Tibial artery (tissue), 4 donors: ENCODE measurements at regions not wholly inside any gene's neighbourhood (a gene's known extent, or its start where the extent isn't known, plus 50 kb on each side); places are given as distances from the start of the nearest gene placed in this dataset.

ENCODE experiments used
- DNase-seq, 2 donors: peaks; one replicate each; pipeline ENCODE4 v3.0.0-alpha.2; 2019
- H3K27ac ChIP-seq, 2 donors: fragments of 200-600 bp; sonication (generic) in 1 of 2; 1 replicate in 1 of 2; 2 replicates in 1 of 2; pipeline ENCODE4 v1.5.1; 2018 to 2019; ENCODE audit warnings: mild to moderate bottlenecking in 1 of 2
- H3K27me3 ChIP-seq, 2 donors: fragments of 200-600 bp; sonication (generic) in 1 of 2; one replicate each; pipeline versions ENCODE4 v1.5.1 to v1.6.0; 2016 to 2019
- H3K36me3 ChIP-seq, 3 donors: fragments of 200-600 bp; sonication (generic) in 2 of 3; one replicate each; pipeline ENCODE4 v1.5.1; 2016 to 2019; ENCODE audit warnings: mild to moderate bottlenecking in 2 of 3
- H3K4me1 ChIP-seq, 4 donors: fragments of 200-600 bp; sonication (generic) in 2 of 4; 1 replicate in 3 of 4; 2 replicates in 1 of 4; pipeline ENCODE4 v1.5.1; 2016 to 2019
- H3K4me3 ChIP-seq, 2 donors: fragments of 200-600 bp; sonication (generic) in 1 of 2; 1 replicate in 1 of 2; 2 replicates in 1 of 2; pipeline ENCODE4 v1.5.1; 2018 to 2019; ENCODE audit warnings: mild to moderate bottlenecking in 2 of 2
- H3K9me3 ChIP-seq, 3 donors: fragments of 200-600 bp; sonication (generic) in 1 of 3; one replicate each; pipeline ENCODE4 v1.5.1; 2016 to 2019
- intact Hi-C: fragments of 100-400 bp; cut with DNase I; formaldehyde crosslinking; loops from one replicate; pipeline ENCODE4 v1.15.0; 2023; ENCODE audit warnings: low total_unique reads
- TF ChIP-seq, protein P1 (sequence below), 2 experiments: fragments of 200-600 bp in 1 of 2; fragments of 450-650 bp in 1 of 2; IDR thresholded peaks; one replicate each; pipeline ENCODE4 v1.5.1; 2017 to 2019; ENCODE audit warnings: antibody characterized with exemption in 2 of 2, mild to moderate bottlenecking in 1 of 2, moderate library complexity in 1 of 2

GRCh38 chr1:189567890-189568289 lies 909.8 kb downstream of the BRINP3 start:
- intact Hi-C loops: no loop called here
- no peaks in the 10 kb centered on the region for H3K27me3 ChIP-seq
- TF ChIP-seq, protein P1, sequence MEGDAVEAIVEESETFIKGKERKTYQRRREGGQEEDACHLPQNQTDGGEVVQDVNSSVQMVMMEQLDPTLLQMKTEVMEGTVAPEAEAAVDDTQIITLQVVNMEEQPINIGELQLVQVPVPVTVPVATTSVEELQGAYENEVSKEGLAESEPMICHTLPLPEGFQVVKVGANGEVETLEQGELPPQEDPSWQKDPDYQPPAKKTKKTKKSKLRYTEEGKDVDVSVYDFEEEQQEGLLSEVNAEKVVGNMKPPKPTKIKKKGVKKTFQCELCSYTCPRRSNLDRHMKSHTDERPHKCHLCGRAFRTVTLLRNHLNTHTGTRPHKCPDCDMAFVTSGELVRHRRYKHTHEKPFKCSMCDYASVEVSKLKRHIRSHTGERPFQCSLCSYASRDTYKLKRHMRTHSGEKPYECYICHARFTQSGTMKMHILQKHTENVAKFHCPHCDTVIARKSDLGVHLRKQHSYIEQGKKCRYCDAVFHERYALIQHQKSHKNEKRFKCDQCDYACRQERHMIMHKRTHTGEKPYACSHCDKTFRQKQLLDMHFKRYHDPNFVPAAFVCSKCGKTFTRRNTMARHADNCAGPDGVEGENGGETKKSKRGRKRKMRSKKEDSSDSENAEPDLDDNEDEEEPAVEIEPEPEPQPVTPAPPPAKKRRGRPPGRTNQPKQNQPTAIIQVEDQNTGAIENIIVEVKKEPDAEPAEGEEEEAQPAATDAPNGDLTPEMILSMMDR (IDR thresholded peaks at IDR 0.05): no peak
- H3K4me1 ChIP-seq: no peaks in the 10 kb centered on the region
- H3K4me3 ChIP-seq: no peak overlapping the region
- DNase-seq: no peak
- no peaks in the 10 kb centered on the region for H3K9me3 ChIP-seq
- no peak overlapping the region for H3K27ac ChIP-seq
- no peaks in the 10 kb centered on the region for H3K36me3 ChIP-seq

DNA sequence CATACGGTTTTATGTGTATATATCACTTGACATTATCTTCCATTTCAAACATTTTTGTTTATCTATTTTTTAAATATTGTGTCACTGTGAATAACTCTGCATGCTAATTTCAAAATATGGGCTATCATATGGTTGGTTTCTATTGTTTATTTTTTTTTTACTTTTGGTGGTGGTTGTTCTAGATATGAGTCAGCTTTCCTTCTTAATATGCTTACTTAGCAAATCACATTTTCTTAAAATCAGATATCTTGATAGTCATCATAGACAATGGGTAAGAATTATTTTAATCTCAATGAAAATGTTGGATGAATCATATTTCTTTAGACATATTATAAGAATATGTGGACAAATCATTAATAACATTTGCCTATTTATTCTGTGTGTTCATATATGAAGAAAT lies 881.5 kb downstream of the BRINP3 start:
- H3K9me3 ChIP-seq: no peaks in the 10 kb centered on the region
- H3K4me3 ChIP-seq: no peak overlapping the region
- no peaks in the 10 kb centered on the region for H3K36me3 ChIP-seq
- H3K27me3 ChIP-seq: no peaks in the 10 kb centered on the region
- no peak overlapping the region for H3K27ac ChIP-seq
- intact Hi-C loops: no loop called here
- H3K4me1 ChIP-seq: no peaks in the 10 kb centered on the region
- TF ChIP-seq, protein P1 (IDR thresholded peaks at IDR 0.05): no peak
- no peak for DNase-seq

- no peak for DNase-seq
- Histone ChIP-seq H3K4me3 (no peak overlapping the region), H3K36me3 (no peaks in the 10 kb centered on the region), H3K27ac (no peak overlapping the region), H3K27me3 (no peaks in the 10 kb centered on the region), H3K9me3 (no peaks in the 10 kb centered on the region), H3K4me1 (no peaks in the 10 kb centered on the region)
- TF ChIP-seq, protein P1 (IDR thresholded peaks at IDR 0.05): no peak
- intact Hi-C loops: no loop called here
Measured at GRCh38 chr1:189597083-189597482, 880.6 kb downstream of the BRINP3 start.

- no peak overlapping the region for H3K4me3 ChIP-seq
- no peak overlapping the region for H3K27ac ChIP-seq
- H3K4me1 ChIP-seq: no peaks in the 10 kb centered on the region
- no peaks in the 10 kb centered on the region for H3K27me3 ChIP-seq
- H3K9me3 ChIP-seq: no peaks in the 10 kb centered on the region
- no peak for DNase-seq
- H3K36me3 ChIP-seq: no peaks in the 10 kb centered on the region
- TF ChIP-seq, protein P1 (IDR thresholded peaks at IDR 0.05): no peak
- intact Hi-C loops: no loop called here
Measured at GRCh38 chr1:189605226-189605625, 872.4 kb downstream of the BRINP3 start.

DNA sequence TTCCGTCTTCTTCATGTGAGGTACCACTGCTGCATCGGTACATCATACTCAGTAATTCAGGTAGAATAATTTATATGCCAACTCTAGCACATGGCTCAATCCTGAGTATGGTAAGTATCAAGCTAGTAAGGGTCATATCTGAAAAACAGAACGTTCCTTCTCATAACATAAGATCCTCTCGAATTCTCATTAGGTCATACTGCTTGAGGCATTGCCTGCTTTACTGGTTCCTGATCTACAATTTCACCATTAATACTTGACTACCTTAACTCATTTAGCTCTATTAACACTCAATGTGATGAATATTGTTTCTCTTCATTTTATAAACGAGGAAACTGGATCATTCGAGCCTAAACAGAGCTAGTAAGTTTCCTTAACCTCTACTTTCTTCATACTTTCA lies 871.6 kb downstream of the BRINP3 start:
- DNase-seq: no peak
- H3K27ac ChIP-seq: no peak overlapping the region
- intact Hi-C loops: no loop called here
- no peaks in the 10 kb centered on the region for H3K27me3 ChIP-seq
- H3K4me3 ChIP-seq: no peak overlapping the region
- H3K9me3 ChIP-seq: no peaks in the 10 kb centered on the region
- TF ChIP-seq, protein P1 (IDR thresholded peaks at IDR 0.05): no peak
- no peaks in the 10 kb centered on the region for H3K4me1 ChIP-seq
- H3K36me3 ChIP-seq: no peaks in the 10 kb centered on the region

GRCh38 chr1:189606795-189607476 lies 870.7 kb downstream of the BRINP3 start:
- Histone ChIP-seq H3K9me3 (no peaks in the 10 kb centered on the region), H3K27me3 (no peaks in the 10 kb centered on the region), H3K36me3 (no peaks in the 10 kb centered on the region), H3K4me1 (no peaks in the 10 kb centered on the region), H3K27ac (no peak overlapping the region), H3K4me3 (no peak overlapping the region)
- DNase-seq: no peak
- TF ChIP-seq, protein P1 (IDR thresholded peaks at IDR 0.05): no peak
- intact Hi-C loops: no loop called here
